ENCODE measurements at regions not wholly inside any gene's neighbourhood (a gene's known extent, or its start where the extent isn't known, plus 50 kb on each side); places are given as distances from the start of the nearest gene placed in this dataset.

- TF ChIP-seq ESRRA (IDR thresholded peaks at IDR 0.05; ENCODE audit: borderline replicate concordance, low read length): no peak
- no peak for TF ChIP-seq ELK1 (IDR thresholded peaks at IDR 0.05; ENCODE audit: low read depth, low read length)
These were observed 540.0 kb downstream of the RERGL start for GRCh38 chr12:17550011-17550410.
